AG04450 (cell line): ENCODE measurements at regions not wholly inside any gene's neighbourhood (a gene's known extent, or its start where the extent isn't known, plus 50 kb on each side); places are given as distances from the start of the nearest gene placed in this dataset.

ENCODE experiments used
- CTCF ChIA-PET: fragments of 300-600, 350-600 bp; formaldehyde crosslinking; extraction: SDS; loops from one replicate; lab custom pipeline; 2022; ENCODE audit warnings: antibody characterized with exemption, inconsistent platforms; lab: Charles Lee
- POLR2A ChIA-PET: fragments of 350-600 bp; formaldehyde crosslinking; extraction: SDS; loops from one replicate; lab custom pipeline; 2021; ENCODE audit warnings: antibody characterized with exemption, inconsistent platforms; lab: Yijun Ruan, JAX
- DNase-seq: peaks from one replicate; pipeline ENCODE4 v3.0.0-alpha.2; 2011; ENCODE audit warnings: low read depth, low spot score
- H3K27ac ChIP-seq: one replicate; pipeline ENCODE4 v1.5.1; 2012; ENCODE audit warnings: low read depth, low read length, control low read depth
- H3K27me3 ChIP-seq: one replicate; pipeline ENCODE4 v1.6.0; 2012; ENCODE audit warnings: low read length; ENCODE audit not compliant: control insufficient read depth, insufficient read depth
- H3K4me3 ChIP-seq: 2 replicates; pipeline ENCODE4 v1.5.1; 2011; ENCODE audit warnings: mild to moderate bottlenecking, low read depth, low read length, control low read depth
- H3K9me3 ChIP-seq: 2 replicates; pipeline ENCODE4 v1.5.1; 2012; ENCODE audit warnings: low read length; ENCODE audit not compliant: control insufficient read depth, insufficient read depth
- CTCF ChIP-seq: IDR thresholded peaks from 2 replicates; pipeline ENCODE4 v1.5.1; 2011; ENCODE audit warnings: low read depth, low read length, control low read depth, inconsistent platforms

GRCh38 chr15:47551079-47551478 is 166.2 kb upstream of the SEMA6D start:
- no peak overlapping the region for H3K4me3 ChIP-seq
- TF ChIP-seq CTCF: peak; percentile 18; the same call in 1 of the 2 replicates
- H3K27ac ChIP-seq: no peak overlapping the region
- no peak for DNase-seq
- no peaks in the 10 kb centered on the region for H3K9me3 ChIP-seq
- ChIA-PET POLR2A (no interaction called here), CTCF (interaction anchor here (1.1 to 1.5 kb wide), 2 partner anchors 437 to 735 kb away, joined by 3 to 4 read pairs; no protein-coding TSS in a partner anchor)
- H3K27me3 ChIP-seq: no peaks in the 10 kb centered on the region

- no peak overlapping the region for H3K4me3 ChIP-seq
- POLR2A ChIA-PET: no interaction called here
- TF ChIP-seq CTCF: no peak
- H3K27me3 ChIP-seq: no peaks in the 10 kb centered on the region
- H3K27ac ChIP-seq: no peak overlapping the region
- no peak for DNase-seq
- H3K9me3 ChIP-seq: no peaks in the 10 kb centered on the region
- CTCF ChIA-PET: interaction anchor here (0.9 to 1.5 kb wide), 2 partner anchors 166 to 734 kb away, joined by 4 read pairs; partner anchors contain the start of gene SEMA6D
These were observed 165.8 kb upstream of the SEMA6D start for GRCh38 chr15:47551546-47551945.

- Histone ChIP-seq H3K9me3 (no peaks in the 10 kb centered on the region), H3K27me3 (no peaks in the 10 kb centered on the region), H3K27ac (no peak overlapping the region), H3K4me3 (no peak overlapping the region)
- no peak for DNase-seq
- TF ChIP-seq CTCF: no peak
- CTCF ChIA-PET: no interaction called here
- POLR2A ChIA-PET: no interaction called here
These were observed 164.2 kb upstream of the SEMA6D start for GRCh38 chr15:47552978-47553608.

GRCh38 chr15:47553947-47554346 is 163.4 kb upstream of the SEMA6D start:
- ChIA-PET POLR2A (no interaction called here), CTCF (no interaction called here)
- H3K27ac ChIP-seq: no peak overlapping the region
- H3K9me3 ChIP-seq: no peaks in the 10 kb centered on the region
- no peaks in the 10 kb centered on the region for H3K27me3 ChIP-seq
- no peak overlapping the region for H3K4me3 ChIP-seq
- no peak for TF ChIP-seq CTCF
- DNase-seq: no peak

- Histone ChIP-seq H3K27me3 (no peaks in the 10 kb centered on the region), H3K27ac (no peak overlapping the region), H3K9me3 (no peaks in the 10 kb centered on the region), H3K4me3 (no peak overlapping the region)
- ChIA-PET CTCF (no interaction called here), POLR2A (no interaction called here)
- no peak for DNase-seq
- no peak for TF ChIP-seq CTCF
These were observed 156.2 kb upstream of the SEMA6D start for GRCh38 chr15:47561102-47561501.
